CD4-positive, alpha-beta memory T cell (primary cell): ENCODE measurements at regions not wholly inside any gene's neighbourhood (a gene's known extent, or its start where the extent isn't known, plus 50 kb on each side); places are given as distances from the start of the nearest gene placed in this dataset.

Experiments used
- CTCF ChIA-PET: fragments of 350-600 bp; sonication (Branson Sonifier 250); formaldehyde crosslinking; loops from one replicate; lab custom pipeline; 2021; ENCODE audit warnings: inconsistent platforms; ENCODE audit not compliant: partially characterized antibody; lab: Charles Lee
- POLR2A ChIA-PET: fragments of 350-600 bp; sonication (Branson Sonifier 250); formaldehyde crosslinking; loops from one replicate; lab custom pipeline; 2021; ENCODE audit not compliant: partially characterized antibody; lab: Charles Lee
- DNase-seq, 5 donors: peaks; one replicate each; pipeline versions ENCODE4 v3.0.0 to v3.0.0-alpha.2; 2020 to 2022; ENCODE audit warnings: mixed read lengths in 1 of 5
- H3K27ac ChIP-seq: one replicate; pipeline ENCODE4 v1.7.0; 2013; ENCODE audit warnings: low read depth, low read length
- H3K27me3 ChIP-seq: 2 replicates; pipeline ENCODE4 v1.7.0; 2013; ENCODE audit warnings: mild to moderate bottlenecking, low read length, moderate library complexity; ENCODE audit not compliant: insufficient read depth
- H3K36me3 ChIP-seq: 2 replicates; pipeline ENCODE4 v1.7.0; 2013; ENCODE audit warnings: mild to moderate bottlenecking, low read length, moderate library complexity; ENCODE audit not compliant: insufficient read depth
- H3K4me1 ChIP-seq: 2 replicates; pipeline ENCODE4 v1.7.0; 2013; ENCODE audit warnings: mild to moderate bottlenecking, low read length, moderate library complexity; ENCODE audit not compliant: insufficient read depth
- H3K4me3 ChIP-seq, 2 donors: one replicate each; pipeline ENCODE4 v1.7.0; 2013; ENCODE audit warnings: low read length in 2 of 2, mild to moderate bottlenecking in 1 of 2
- H3K9me3 ChIP-seq, 2 donors: one replicate each; pipeline ENCODE4 v1.7.0; 2013; ENCODE audit warnings: low read length in 2 of 2, control low read depth in 1 of 2; ENCODE audit not compliant: control insufficient read depth in 1 of 2
- H3K27ac Mint-ChIP-seq, 7 donors: one replicate each; pipeline ENCODE4 v1.8.0; 2020 to 2021; ENCODE audit warnings: mixed read lengths in 7 of 7, mild to moderate bottlenecking in 6 of 7, inconsistent platforms in 3 of 7, moderate library complexity in 3 of 7
- H3K27me3 Mint-ChIP-seq, 2 donors: one replicate each; pipeline ENCODE4 v1.8.0; 2020 to 2021; ENCODE audit warnings: mixed read lengths in 2 of 2
- H3K36me3 Mint-ChIP-seq, 2 donors: one replicate each; pipeline ENCODE4 v1.8.0; 2020 to 2021; ENCODE audit warnings: mixed read lengths in 2 of 2, inconsistent platforms in 1 of 2, mild to moderate bottlenecking in 1 of 2
- H3K4me1 Mint-ChIP-seq, 4 donors: one replicate each; pipeline ENCODE4 v1.8.0; 2020 to 2021; ENCODE audit warnings: mixed read lengths in 4 of 4, mild to moderate bottlenecking in 1 of 4
- H3K4me3 Mint-ChIP-seq, 8 donors: one replicate each; pipeline ENCODE4 v1.8.0; 2020 to 2021; ENCODE audit warnings: mixed read lengths in 8 of 8, mild to moderate bottlenecking in 7 of 8, moderate library complexity in 6 of 8, inconsistent platforms in 3 of 8
- H3K9me3 Mint-ChIP-seq, 8 donors: one replicate each; pipeline ENCODE4 v1.8.0; 2020 to 2021; ENCODE audit warnings: mixed read lengths in 8 of 8, mild to moderate bottlenecking in 5 of 8, inconsistent platforms in 3 of 8, moderate library complexity in 1 of 8
- intact Hi-C: fragments of 100-400 bp; cut with micrococcal nuclease; formaldehyde crosslinking; loops from one replicate; pipeline ENCODE4 v1.15.1; 2023

DNA sequence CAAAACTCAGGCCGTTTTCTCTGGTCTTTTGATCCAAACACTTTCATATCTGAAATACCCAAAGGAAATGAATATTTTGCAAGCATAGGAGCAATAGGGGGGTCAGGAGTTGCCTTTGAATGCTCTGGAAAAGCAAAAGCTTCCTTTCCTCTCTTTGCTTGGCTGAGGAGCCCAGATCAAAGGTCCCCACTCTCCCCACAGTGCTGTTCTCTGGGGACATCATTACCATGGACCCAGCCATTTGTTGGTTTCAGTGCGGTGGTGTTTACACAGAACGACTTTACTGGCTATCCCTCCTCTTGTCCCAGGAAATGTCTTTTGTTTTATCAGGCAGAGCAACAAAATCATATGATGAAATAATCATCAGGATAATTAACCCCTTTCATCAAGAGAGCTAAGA lies 1089.1 kb downstream of the TBC1D22A start:
- Mint-ChIP-seq H3K4me1 (no peaks in the 10 kb centered on the region), H3K9me3 (peaks cover 0 to 2% (median 0%) of the 10 kb centered on the region in 8 donors), H3K27ac (no peak overlapping the region), H3K36me3 (no peaks in the 10 kb centered on the region), H3K27me3 (peaks cover 8 to 17% of the 10 kb centered on the region in 2 donors), H3K4me3 (no peak overlapping the region)
- no peak for DNase-seq
- H3K27me3 ChIP-seq: no peaks in the 10 kb centered on the region
- no peaks in the 10 kb centered on the region for H3K9me3 ChIP-seq
- no peaks in the 10 kb centered on the region for H3K4me1 ChIP-seq
- ChIA-PET POLR2A (no interaction called here), CTCF (no interaction called here)
- intact Hi-C loops: no loop called here
- H3K27ac ChIP-seq: no peak overlapping the region
- H3K4me3 ChIP-seq: no peak overlapping the region
- no peaks in the 10 kb centered on the region for H3K36me3 ChIP-seq

DNA sequence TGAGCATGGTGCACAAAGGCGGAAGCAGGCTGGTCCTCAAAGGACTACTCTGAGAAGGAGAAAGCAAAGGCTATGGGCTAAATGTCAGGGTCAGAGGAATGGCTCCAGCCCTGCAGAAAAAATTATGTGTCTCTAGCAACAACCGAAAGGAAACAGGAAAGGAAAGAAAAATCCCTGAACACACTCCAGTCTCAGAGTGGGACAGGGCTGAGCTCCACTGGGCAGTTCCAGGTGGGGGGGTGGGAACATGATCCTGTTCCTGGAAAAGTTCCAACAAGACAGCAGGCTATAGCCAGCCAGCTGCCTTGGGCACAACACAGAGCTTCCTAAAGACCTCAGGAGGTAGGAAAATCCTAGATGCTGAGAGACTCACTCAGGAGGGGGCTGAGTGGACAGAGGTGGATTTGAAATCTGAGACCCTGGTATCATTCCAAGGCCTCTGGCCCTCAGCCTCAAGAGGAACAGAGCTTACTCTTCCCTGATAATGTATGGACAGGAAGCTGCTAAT lies 1088.2 kb downstream of the TBC1D22A start:
- no peak overlapping the region for H3K27ac ChIP-seq
- ChIA-PET POLR2A (no interaction called here), CTCF (no interaction called here)
- H3K4me3 ChIP-seq: no peak overlapping the region
- intact Hi-C loops: no loop called here
- no peaks in the 10 kb centered on the region for H3K9me3 ChIP-seq
- no peak for DNase-seq
- no peak overlapping the region for H3K27ac Mint-ChIP-seq
- no peaks in the 10 kb centered on the region for H3K36me3 Mint-ChIP-seq
- peaks cover 0 to 2% (median 0%) of the 10 kb centered on the region in 8 donors for H3K9me3 Mint-ChIP-seq
- H3K4me1 ChIP-seq: no peaks in the 10 kb centered on the region
- no peaks in the 10 kb centered on the region for H3K27me3 ChIP-seq
- peaks cover 10 to 20% of the 10 kb centered on the region in 2 donors for H3K27me3 Mint-ChIP-seq
- H3K4me3 Mint-ChIP-seq: no peak overlapping the region
- H3K4me1 Mint-ChIP-seq: no peaks in the 10 kb centered on the region
- no peaks in the 10 kb centered on the region for H3K36me3 ChIP-seq

DNA sequence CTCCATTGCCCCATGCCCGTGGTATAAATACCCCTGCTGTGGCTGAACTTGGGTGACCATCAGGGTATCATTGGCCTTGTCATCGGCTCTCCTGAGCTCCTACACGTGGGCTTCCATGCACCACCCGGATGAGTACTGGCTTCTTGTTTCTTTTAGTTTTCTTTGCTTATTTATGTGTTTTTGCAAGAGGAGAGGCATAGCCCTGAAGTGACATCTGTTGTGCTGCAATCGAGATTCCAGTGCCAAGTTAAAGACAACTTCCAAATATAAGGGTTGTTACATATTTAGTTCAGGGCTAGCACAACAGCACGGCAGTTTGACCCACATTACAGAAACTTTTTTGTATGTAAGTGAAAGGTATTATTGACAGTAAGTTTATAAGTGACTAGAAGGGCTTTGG lies 1087.1 kb downstream of the TBC1D22A start:
- Mint-ChIP-seq H3K27me3 (peaks cover 10 to 25% of the 10 kb centered on the region in 2 donors), H3K9me3 (peaks cover 0 to 2% (median 0%) of the 10 kb centered on the region in 8 donors), H3K4me3 (no peak overlapping the region), H3K27ac (no peak overlapping the region), H3K4me1 (no peaks in the 10 kb centered on the region), H3K36me3 (no peaks in the 10 kb centered on the region)
- Histone ChIP-seq H3K27me3 (no peaks in the 10 kb centered on the region), H3K4me1 (no peaks in the 10 kb centered on the region), H3K27ac (no peak overlapping the region), H3K9me3 (no peaks in the 10 kb centered on the region), H3K4me3 (no peak overlapping the region), H3K36me3 (no peaks in the 10 kb centered on the region)
- ChIA-PET CTCF (no interaction called here), POLR2A (no interaction called here)
- intact Hi-C loops: loop anchor here (5.0 kb wide), 1 partner anchor 268 kb away; no protein-coding TSS in a partner anchor
- no peak for DNase-seq

DNA sequence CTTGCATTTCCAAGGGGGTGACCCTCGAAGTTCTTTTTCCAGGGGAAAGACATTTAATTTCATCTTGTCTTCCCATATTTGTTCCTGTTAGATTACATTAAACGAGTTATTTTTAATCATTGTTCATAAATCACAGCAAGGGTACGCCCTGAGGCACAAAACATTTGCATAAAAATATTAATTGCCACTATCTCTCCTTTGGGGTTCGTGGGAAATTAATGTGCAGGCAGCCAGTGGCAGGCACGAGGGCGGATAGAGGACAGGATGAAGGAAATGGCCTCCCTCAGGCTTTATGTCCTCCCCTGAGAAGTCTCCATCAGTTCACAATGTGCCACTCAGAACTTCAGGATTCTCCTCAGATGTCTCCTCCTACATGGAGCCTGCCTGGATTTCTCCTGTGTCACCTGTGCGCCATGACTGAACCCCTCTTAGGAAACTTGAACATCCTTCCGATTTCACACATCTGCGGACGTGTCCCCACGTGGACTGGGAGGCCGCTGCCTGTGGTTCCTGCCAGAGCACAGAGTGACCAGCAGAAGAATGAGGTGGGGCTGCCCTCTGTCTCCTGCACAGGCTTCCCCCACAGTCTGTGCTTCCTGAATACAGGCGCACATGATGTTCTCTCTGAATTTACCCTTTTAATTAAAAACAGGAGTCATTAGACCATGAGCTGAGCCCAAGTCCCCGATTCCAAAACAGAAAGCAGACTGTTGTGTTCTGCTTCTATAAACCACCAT lies 1085.9 kb downstream of the TBC1D22A start:
- intact Hi-C loops: loop anchor here (5.0 kb wide), 1 partner anchor 269 kb away; no protein-coding TSS in a partner anchor
- H3K4me3 Mint-ChIP-seq: no peak overlapping the region
- DNase-seq: no peak
- H3K27me3 ChIP-seq: no peaks in the 10 kb centered on the region
- no peaks in the 10 kb centered on the region for H3K36me3 Mint-ChIP-seq
- no peaks in the 10 kb centered on the region for H3K36me3 ChIP-seq
- POLR2A ChIA-PET: no interaction called here
- H3K27me3 Mint-ChIP-seq: peaks cover 10 to 24% of the 10 kb centered on the region in 2 donors
- no peak overlapping the region for H3K4me3 ChIP-seq
- CTCF ChIA-PET: no interaction called here
- no peak overlapping the region for H3K27ac Mint-ChIP-seq
- no peaks in the 10 kb centered on the region for H3K4me1 ChIP-seq
- H3K9me3 Mint-ChIP-seq: peaks cover 0 to 2% (median 0%) of the 10 kb centered on the region in 8 donors
- no peaks in the 10 kb centered on the region for H3K4me1 Mint-ChIP-seq
- no peaks in the 10 kb centered on the region for H3K9me3 ChIP-seq
- no peak overlapping the region for H3K27ac ChIP-seq

- intact Hi-C loops: loop anchor here (5.0 kb wide), 1 partner anchor 270 kb away; no protein-coding TSS in a partner anchor
- Histone ChIP-seq H3K4me3 (no peak overlapping the region), H3K27me3 (no peaks in the 10 kb centered on the region), H3K27ac (no peak overlapping the region), H3K36me3 (no peaks in the 10 kb centered on the region), H3K9me3 (no peaks in the 10 kb centered on the region), H3K4me1 (no peaks in the 10 kb centered on the region)
- Mint-ChIP-seq H3K9me3 (no peaks in the 10 kb centered on the region), H3K27me3 (peaks cover 6 to 29% of the 10 kb centered on the region in 2 donors), H3K27ac (no peak overlapping the region), H3K4me3 (no peak overlapping the region), H3K4me1 (no peaks in the 10 kb centered on the region), H3K36me3 (no peaks in the 10 kb centered on the region)
- DNase-seq: no peak
- ChIA-PET CTCF (no interaction called here), POLR2A (no interaction called here)
Measured at GRCh38 chr22:47847131-47847890, 1084.9 kb downstream of the TBC1D22A start.

GRCh38 chr22:47846206-47846605 lies 1083.8 kb downstream of the TBC1D22A start:
- Histone ChIP-seq H3K4me1 (no peaks in the 10 kb centered on the region), H3K27ac (no peak overlapping the region), H3K4me3 (no peak overlapping the region), H3K36me3 (no peaks in the 10 kb centered on the region), H3K27me3 (no peaks in the 10 kb centered on the region), H3K9me3 (no peaks in the 10 kb centered on the region)
- no peak overlapping the region for H3K4me3 Mint-ChIP-seq
- no peaks in the 10 kb centered on the region for H3K9me3 Mint-ChIP-seq
- H3K27ac Mint-ChIP-seq: no peak overlapping the region
- H3K36me3 Mint-ChIP-seq: no peaks in the 10 kb centered on the region
- H3K4me1 Mint-ChIP-seq: no peaks in the 10 kb centered on the region
- ChIA-PET CTCF (no interaction called here), POLR2A (no interaction called here)
- no peak for DNase-seq
- peaks cover 8 to 24% of the 10 kb centered on the region in 2 donors for H3K27me3 Mint-ChIP-seq
- intact Hi-C loops: loop anchor here (5.0 kb wide), 1 partner anchor 271 kb away; no protein-coding TSS in a partner anchor

DNA sequence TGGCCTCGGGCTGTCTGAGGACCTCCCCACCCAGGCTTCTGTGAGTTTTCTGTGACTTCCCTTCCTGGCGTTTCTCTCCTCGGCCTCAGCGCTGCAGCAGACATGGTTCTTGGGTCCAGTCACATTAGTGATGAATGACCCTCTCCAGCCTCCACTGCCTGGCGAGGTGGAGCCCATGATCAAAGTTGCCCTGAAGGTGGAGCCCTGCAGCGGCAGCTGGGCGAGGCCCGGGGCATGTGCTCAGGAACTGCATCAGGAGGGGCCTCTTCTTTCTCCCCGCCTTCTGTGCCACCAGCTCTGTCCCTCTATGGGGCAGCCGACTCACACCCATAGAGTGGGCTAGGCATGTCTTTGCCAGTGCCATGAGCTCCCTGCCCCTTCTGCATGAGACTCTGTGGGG lies 1079.7 kb downstream of the TBC1D22A start:
- Histone ChIP-seq H3K4me1 (no peaks in the 10 kb centered on the region), H3K27me3 (no peaks in the 10 kb centered on the region), H3K36me3 (no peaks in the 10 kb centered on the region), H3K9me3 (no peaks in the 10 kb centered on the region), H3K27ac (no peak overlapping the region), H3K4me3 (no peak overlapping the region)
- Mint-ChIP-seq H3K36me3 (no peaks in the 10 kb centered on the region), H3K27me3 (peaks cover 8 to 23% of the 10 kb centered on the region in 2 donors), H3K4me3 (no peak overlapping the region), H3K27ac (no peak overlapping the region), H3K9me3 (peaks cover 0 to 2% (median 0%) of the 10 kb centered on the region in 8 donors), H3K4me1 (peaks cover 0 to 2% (median 0%) of the 10 kb centered on the region in 4 donors)
- ChIA-PET CTCF (no interaction called here), POLR2A (interaction anchor here (1.0 kb wide), 1 partner anchor 9 kb away, joined by 3 read pairs; no protein-coding TSS in a partner anchor)
- no peak for DNase-seq
- intact Hi-C loops: no loop called here
